ENCODE measurements at regions not wholly inside any gene's neighbourhood (a gene's known extent, or its start where the extent isn't known, plus 50 kb on each side); places are given as distances from the start of the nearest gene placed in this dataset.
"Not testable (repeated sequence)": the region's sequence is repeated elsewhere in the genome, so short reads cannot be mapped to it uniquely, and the experiment has no call there.

DNA sequence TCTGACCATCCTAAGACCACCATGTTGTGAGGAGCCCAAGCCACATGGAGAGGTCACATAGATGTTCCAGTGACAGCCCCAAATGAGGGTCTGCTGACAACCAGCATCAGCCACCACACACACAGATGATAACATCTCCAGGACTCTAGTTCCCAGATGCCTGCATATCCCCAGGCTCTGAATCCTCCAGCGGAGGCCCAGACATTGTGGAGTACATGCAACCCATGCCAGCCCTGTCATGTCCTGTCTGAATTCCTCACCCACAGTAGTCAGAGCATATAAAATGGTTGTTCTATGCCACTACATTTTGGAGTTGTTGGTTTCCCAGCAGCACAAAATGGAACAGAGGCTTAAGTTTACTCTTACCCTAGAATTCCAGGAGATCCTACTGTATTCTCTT, 122.0 kb upstream of the SLC35G4 start:
- Histone ChIP-seq H3K4me1 (ENCODE audit: insufficient read depth) (no peaks in the 10 kb centered on the region), H3K27me3 (no peaks in the 10 kb centered on the region), H3K27ac (no peak overlapping the region), H3K4me3 (no peak overlapping the region), H3K9me3 (no peaks in the 10 kb centered on the region), H3K36me3 (no peaks in the 10 kb centered on the region)
- intact Hi-C loops (cut with DNase I) = no loop called here
- TF ChIP-seq, protein P1, sequence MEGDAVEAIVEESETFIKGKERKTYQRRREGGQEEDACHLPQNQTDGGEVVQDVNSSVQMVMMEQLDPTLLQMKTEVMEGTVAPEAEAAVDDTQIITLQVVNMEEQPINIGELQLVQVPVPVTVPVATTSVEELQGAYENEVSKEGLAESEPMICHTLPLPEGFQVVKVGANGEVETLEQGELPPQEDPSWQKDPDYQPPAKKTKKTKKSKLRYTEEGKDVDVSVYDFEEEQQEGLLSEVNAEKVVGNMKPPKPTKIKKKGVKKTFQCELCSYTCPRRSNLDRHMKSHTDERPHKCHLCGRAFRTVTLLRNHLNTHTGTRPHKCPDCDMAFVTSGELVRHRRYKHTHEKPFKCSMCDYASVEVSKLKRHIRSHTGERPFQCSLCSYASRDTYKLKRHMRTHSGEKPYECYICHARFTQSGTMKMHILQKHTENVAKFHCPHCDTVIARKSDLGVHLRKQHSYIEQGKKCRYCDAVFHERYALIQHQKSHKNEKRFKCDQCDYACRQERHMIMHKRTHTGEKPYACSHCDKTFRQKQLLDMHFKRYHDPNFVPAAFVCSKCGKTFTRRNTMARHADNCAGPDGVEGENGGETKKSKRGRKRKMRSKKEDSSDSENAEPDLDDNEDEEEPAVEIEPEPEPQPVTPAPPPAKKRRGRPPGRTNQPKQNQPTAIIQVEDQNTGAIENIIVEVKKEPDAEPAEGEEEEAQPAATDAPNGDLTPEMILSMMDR (IDR thresholded peaks at IDR 0.05) = no peak
- TF ChIP-seq POLR2A (IDR thresholded peaks at IDR 0.05) (no peak), EP300 (IDR thresholded peaks at IDR 0.05) (no peak)
- no peak for DNase-seq
- WGBS, 3 donors = 91 to 95% (median 93%) methylated on average over 1 of the region's 1 CpG

DNA sequence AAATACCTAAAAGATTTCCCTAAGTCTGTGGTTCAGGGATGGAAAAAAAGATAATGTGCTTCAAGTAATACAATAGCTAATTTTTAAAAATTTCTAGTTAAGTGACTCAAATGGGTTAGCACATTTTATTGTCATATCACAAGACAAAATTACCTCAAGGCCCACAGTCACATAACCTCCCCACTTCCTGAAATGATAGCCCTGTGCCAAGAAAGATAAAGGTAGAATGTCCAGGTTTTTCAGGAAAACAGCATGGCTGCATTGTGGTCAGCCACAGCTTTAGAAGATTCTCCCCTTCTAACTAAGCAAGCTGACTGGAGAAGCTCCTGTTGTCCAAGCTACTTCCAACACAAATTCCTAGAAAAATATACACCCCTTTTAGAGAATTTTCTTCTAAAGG, 127.1 kb upstream of the SLC35G4 start:
- no peak for TF ChIP-seq EP300 (IDR thresholded peaks at IDR 0.05)
- DNase-seq = no peak
- H3K27ac ChIP-seq = no peak overlapping the region
- no peaks in the 10 kb centered on the region for H3K36me3 ChIP-seq
- no peak overlapping the region for H3K4me3 ChIP-seq
- H3K27me3 ChIP-seq = peaks cover 4% of the 10 kb centered on the region
- H3K4me1 ChIP-seq (ENCODE audit: insufficient read depth) = no peaks in the 10 kb centered on the region
- intact Hi-C loops (cut with DNase I) = no loop called here
- no peaks in the 10 kb centered on the region for H3K9me3 ChIP-seq

DNA sequence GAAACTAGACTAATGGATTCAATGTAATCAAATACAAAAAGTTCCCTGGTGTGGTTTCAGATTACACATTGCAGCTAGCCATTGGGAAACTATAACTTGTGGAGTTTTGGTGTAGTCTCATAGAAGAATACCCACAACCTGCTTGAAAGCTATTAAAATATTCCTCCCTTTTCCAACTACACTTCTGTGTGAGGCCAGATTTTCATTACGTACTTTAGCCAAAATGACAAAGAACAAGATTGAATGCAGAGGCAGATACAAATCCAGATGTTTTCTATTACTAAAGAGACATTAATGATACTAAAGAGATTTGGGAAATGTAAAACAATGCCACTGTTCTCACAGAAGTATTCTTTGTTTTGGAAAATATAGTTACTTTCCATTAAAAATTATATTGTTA, 128.7 kb upstream of the SLC35G4 start:
- TF ChIP-seq, protein P1 (IDR thresholded peaks at IDR 0.05) = no peak
- no peak for TF ChIP-seq EP300 (IDR thresholded peaks at IDR 0.05)
- no peak for TF ChIP-seq POLR2A (IDR thresholded peaks at IDR 0.05)
- no peak overlapping the region for H3K4me3 ChIP-seq
- WGBS, 3 donors = 22 to 43% (median 37%) methylated on average over 1 of the region's 1 CpG
- H3K27ac ChIP-seq = no peak overlapping the region
- intact Hi-C loops (cut with DNase I) = no loop called here
- DNase-seq = no peak
- H3K9me3 ChIP-seq = no peaks in the 10 kb centered on the region
- H3K27me3 ChIP-seq = peaks cover 4% of the 10 kb centered on the region
- H3K36me3 ChIP-seq = no peaks in the 10 kb centered on the region
- no peaks in the 10 kb centered on the region for H3K4me1 ChIP-seq (ENCODE audit: insufficient read depth)

DNA sequence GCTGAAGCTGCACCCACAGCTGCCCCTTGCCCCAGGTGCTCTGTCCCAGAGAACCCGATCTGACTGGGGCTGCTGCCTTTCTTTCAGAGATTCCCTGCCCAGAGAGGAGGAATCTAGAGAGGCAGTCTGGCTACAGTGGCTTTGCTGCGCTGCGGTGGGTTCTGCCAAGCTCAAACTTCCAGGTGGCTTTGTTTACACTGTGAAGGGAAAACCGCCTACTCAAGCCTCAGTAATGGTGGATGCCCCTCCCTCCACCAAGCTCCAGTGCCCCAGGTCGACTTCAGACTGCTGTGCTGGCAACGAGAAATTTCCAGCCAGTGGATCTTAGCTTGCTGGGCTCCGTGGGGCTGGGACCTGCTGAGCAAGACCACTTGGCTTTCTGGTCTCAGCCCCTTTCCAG, 130.4 kb upstream of the SLC35G4 start:
- DNase-seq; intact Hi-C loops (cut with DNase I); H3K36me3 ChIP-seq; H3K27ac ChIP-seq; H3K4me3 ChIP-seq; H3K9me3 ChIP-seq; H3K27me3 ChIP-seq; H3K4me1 ChIP-seq (ENCODE audit: insufficient read depth): not testable (repeated sequence)
- 55 to 73% (median 67%) methylated on average over 7 of the region's 7 CpGs for WGBS, 3 donors

DNA sequence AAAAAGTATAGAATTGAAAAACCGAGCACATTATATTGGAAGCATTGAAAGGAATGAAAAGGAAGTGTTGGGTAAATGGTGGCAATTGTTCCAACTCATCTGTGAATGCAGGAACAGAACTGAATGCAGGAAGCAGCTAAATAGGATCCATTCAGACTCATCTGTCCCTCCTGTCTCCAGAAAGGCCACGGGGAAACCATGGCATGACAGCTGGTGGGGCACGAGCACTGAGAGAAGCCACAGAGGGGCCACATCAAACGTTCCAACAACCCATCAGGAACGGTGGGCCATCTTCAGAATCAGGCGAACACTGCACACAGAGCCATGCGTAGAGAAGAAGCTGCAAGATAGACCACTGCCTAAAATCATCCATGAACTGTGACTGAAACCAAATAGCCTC, 138.5 kb upstream of the SLC35G4 start:
- no peaks in the 10 kb centered on the region for H3K27me3 ChIP-seq
- no peaks in the 10 kb centered on the region for H3K4me1 ChIP-seq (ENCODE audit: insufficient read depth)
- H3K36me3 ChIP-seq = no peaks in the 10 kb centered on the region
- no peaks in the 10 kb centered on the region for H3K9me3 ChIP-seq
- intact Hi-C loops (cut with DNase I) = no loop called here
- no peak overlapping the region for H3K27ac ChIP-seq
- TF ChIP-seq, protein P1 (IDR thresholded peaks at IDR 0.05) = no peak
- no peak for TF ChIP-seq EP300 (IDR thresholded peaks at IDR 0.05)
- no peak for TF ChIP-seq POLR2A (IDR thresholded peaks at IDR 0.05)
- H3K4me3 ChIP-seq = no peak overlapping the region
- WGBS, 3 donors = 87 to 90% (median 89%) methylated on average over 7 of the region's 7 CpGs
- no peak for DNase-seq

- no peak overlapping the region for H3K4me3 ChIP-seq
- no peak overlapping the region for H3K27ac ChIP-seq
- TF ChIP-seq EP300 (IDR thresholded peaks at IDR 0.05) (no peak), POLR2A (IDR thresholded peaks at IDR 0.05) (no peak)
- TF ChIP-seq, protein P1 (IDR thresholded peaks at IDR 0.05) = no peak
- H3K4me1 ChIP-seq (ENCODE audit: insufficient read depth) = no peaks in the 10 kb centered on the region
- no peak for DNase-seq
- intact Hi-C loops (cut with DNase I) = no loop called here
- WGBS, 3 donors = 52 to 84% (median 75%) methylated on average over 2 of the region's 2 CpGs
- H3K27me3 ChIP-seq = no peaks in the 10 kb centered on the region
- H3K9me3 ChIP-seq = no peaks in the 10 kb centered on the region
- H3K36me3 ChIP-seq = no peaks in the 10 kb centered on the region
These were observed 140.8 kb upstream of the SLC35G4 start for GRCh38 chr18:11468617-11469016.

All from ovary (tissue), 7 donors.